ENCODE measurements at regions not wholly inside any gene's neighbourhood (a gene's known extent, or its start where the extent isn't known, plus 50 kb on each side); places are given as distances from the start of the nearest gene placed in this dataset.

DNA sequence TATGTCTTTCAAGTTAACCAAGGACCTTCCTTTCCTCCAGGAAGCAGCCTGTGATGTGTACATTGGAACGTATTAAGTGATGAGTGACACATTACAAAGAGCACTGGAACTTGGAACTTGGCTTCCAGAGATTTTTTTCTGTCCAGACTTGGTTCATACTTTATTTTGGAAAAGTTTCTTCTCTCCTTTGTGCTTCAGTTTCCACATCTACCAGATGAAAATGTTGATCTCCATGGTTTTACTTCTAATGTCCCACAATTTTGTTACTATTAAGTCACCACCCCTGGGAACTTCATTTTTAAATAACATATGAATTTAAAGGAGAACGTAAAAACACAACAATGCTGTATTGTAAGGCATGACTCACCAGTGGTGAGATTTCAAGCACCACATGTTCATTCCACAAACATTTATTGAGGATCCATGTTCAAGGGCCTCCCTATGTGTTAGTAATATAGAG is 290.7 kb upstream of the LMCD1 start:
- TF ChIP-seq CTCF (IDR thresholded peaks at IDR 0.05) = no peak
- ATAC-seq (ENCODE audit: low FRiP score) = no peak
- no peak for DNase-seq (ENCODE audit: low spot score)

- no peak for ATAC-seq (ENCODE audit: low FRiP score)
- TF ChIP-seq CTCF (IDR thresholded peaks at IDR 0.05) = no peak
- no peak for DNase-seq (ENCODE audit: low spot score)
These were observed 288.8 kb upstream of the LMCD1 start for GRCh38 chr3:8212794-8213193.

GRCh38 chr3:8213286-8213685 is 288.3 kb upstream of the LMCD1 start:
- TF ChIP-seq CTCF (IDR thresholded peaks at IDR 0.05) = no peak
- ATAC-seq (ENCODE audit: low FRiP score) (no peak), DNase-seq (ENCODE audit: low spot score) (no peak)

DNA sequence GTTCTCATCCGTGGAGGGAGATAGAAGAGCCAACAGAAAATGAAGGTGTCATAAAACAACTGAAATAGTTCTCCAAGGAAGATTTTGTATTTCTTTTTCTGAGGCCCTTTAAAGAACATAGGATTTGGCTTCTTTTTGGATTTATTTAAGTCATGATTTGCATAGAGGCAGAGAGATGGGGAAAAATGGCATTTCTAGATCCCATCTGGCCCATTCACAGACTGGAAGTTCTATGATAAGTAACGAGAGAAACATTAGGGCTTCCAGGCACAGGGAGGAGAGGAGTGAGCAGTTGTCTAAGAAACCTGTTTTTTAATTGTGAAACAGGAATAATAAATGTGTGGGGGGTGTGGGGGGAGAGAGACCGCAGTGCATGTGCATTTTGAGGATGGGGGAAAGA is 285.8 kb upstream of the LMCD1 start:
- TF ChIP-seq CTCF (IDR thresholded peaks at IDR 0.05) = no peak
- DNase-seq (ENCODE audit: low spot score) = no peak
- no peak for ATAC-seq (ENCODE audit: low FRiP score)

DNA sequence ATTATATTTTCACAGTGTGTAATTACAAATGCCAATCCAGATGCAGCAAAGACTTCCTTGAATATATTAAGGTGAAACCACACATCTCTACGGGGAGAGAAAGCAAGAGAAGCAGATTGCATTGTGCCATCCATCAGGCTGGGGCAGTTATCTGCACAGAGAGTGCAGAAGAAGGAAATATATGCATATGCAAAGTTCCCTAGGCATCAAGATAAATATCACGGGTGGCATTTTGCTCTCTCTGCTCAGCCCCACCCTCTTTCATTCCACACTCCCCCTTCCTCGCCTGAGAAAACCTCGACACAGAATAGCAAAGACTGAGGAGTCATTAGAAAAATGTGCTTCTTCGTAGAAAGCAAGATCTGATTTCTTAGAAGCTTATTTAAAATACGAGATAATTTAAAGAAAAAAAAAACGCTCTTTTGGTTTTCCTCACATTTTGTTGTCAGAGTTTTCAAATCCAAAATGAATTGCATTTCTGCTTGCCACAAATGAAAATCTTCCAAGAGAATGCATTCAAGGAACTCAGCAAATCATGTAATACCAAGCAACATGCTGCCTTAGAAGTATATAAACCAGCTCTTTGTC is 283.2 kb upstream of the LMCD1 start:
- no peak for TF ChIP-seq CTCF (IDR thresholded peaks at IDR 0.05)
- ATAC-seq (ENCODE audit: low FRiP score) = no peak
- DNase-seq (ENCODE audit: low spot score) = no peak

GRCh38 chr3:8220291-8220690 is 281.3 kb upstream of the LMCD1 start:
- ATAC-seq (ENCODE audit: low FRiP score) = no peak
- DNase-seq (ENCODE audit: low spot score) = no peak
- no peak for TF ChIP-seq CTCF (IDR thresholded peaks at IDR 0.05)

- TF ChIP-seq CTCF (IDR thresholded peaks at IDR 0.05) = no peak
- no peak for ATAC-seq (ENCODE audit: low FRiP score)
- peak; percentile 31 for DNase-seq (ENCODE audit: low spot score)
These were observed 277.9 kb upstream of the LMCD1 start for GRCh38 chr3:8223766-8224165.

Data from omental fat pad (tissue), 3 donors.